Memory B cell (primary cell): ENCODE measurements at regions not wholly inside any gene's neighbourhood (a gene's known extent, or its start where the extent isn't known, plus 50 kb on each side); places are given as distances from the start of the nearest gene placed in this dataset.
A peak's percentile ranks its signal among the peaks of the same experiment; 100 is the strongest.
"Not testable (repeated sequence)": the region's sequence is repeated elsewhere in the genome, so short reads cannot be mapped to it uniquely, and the experiment has no call there.

Experiments
- ATAC-seq: fragments of 150-1000 bp; cut with Tn5 transposase; 2 replicates; pipeline ENCODE4 v1.10.0; 2021; ENCODE audit warnings: low read depth, mild to moderate bottlenecking, moderate library complexity
- DNase-seq, 2 donors: peaks; one replicate each; pipeline ENCODE4 v3.0.0; 2022; ENCODE audit warnings: low spot score in 2 of 2
- H3K27ac Mint-ChIP-seq: one replicate; pipeline ENCODE4 v1.8.0; 2022; ENCODE audit warnings: mild to moderate bottlenecking, moderate library complexity, mixed read lengths
- H3K27me3 Mint-ChIP-seq: one replicate; pipeline ENCODE4 v1.8.0; 2022; ENCODE audit warnings: mixed read lengths
- H3K36me3 Mint-ChIP-seq: one replicate; pipeline ENCODE4 v1.8.0; 2022; ENCODE audit warnings: mild to moderate bottlenecking, mixed read lengths
- H3K4me1 Mint-ChIP-seq: one replicate; pipeline ENCODE4 v1.8.0; 2022; ENCODE audit warnings: mixed read lengths
- H3K4me3 Mint-ChIP-seq: one replicate; pipeline ENCODE4 v1.8.0; 2022; ENCODE audit warnings: mild to moderate bottlenecking, moderate library complexity, mixed read lengths
- H3K9me3 Mint-ChIP-seq: one replicate; pipeline ENCODE4 v1.8.0; 2022; ENCODE audit warnings: mixed read lengths

- H3K27me3 Mint-ChIP-seq, H3K4me1 Mint-ChIP-seq, H3K4me3 Mint-ChIP-seq, H3K36me3 Mint-ChIP-seq, H3K27ac Mint-ChIP-seq, ATAC-seq, H3K9me3 Mint-ChIP-seq, DNase-seq: not testable (repeated sequence)
Observed at GRCh38 chr21:9820579-9820978, 700.8 kb upstream of the TPTE start.

- H3K27me3 Mint-ChIP-seq, ATAC-seq, H3K36me3 Mint-ChIP-seq, H3K27ac Mint-ChIP-seq, H3K4me3 Mint-ChIP-seq, H3K9me3 Mint-ChIP-seq, H3K4me1 Mint-ChIP-seq: not testable (repeated sequence)
- peak in 1 of 2 donors; percentile 9 for DNase-seq
Observed at GRCh38 chr21:9821472-9821871, 699.9 kb upstream of the TPTE start.

GRCh38 chr21:9822093-9822820, 699.1 kb upstream of the TPTE start:
- not testable (repeated sequence) for H3K4me1 Mint-ChIP-seq, H3K36me3 Mint-ChIP-seq, ATAC-seq, H3K4me3 Mint-ChIP-seq, H3K27ac Mint-ChIP-seq, H3K9me3 Mint-ChIP-seq, DNase-seq, H3K27me3 Mint-ChIP-seq

- H3K27ac Mint-ChIP-seq, H3K36me3 Mint-ChIP-seq, H3K9me3 Mint-ChIP-seq, H3K4me1 Mint-ChIP-seq, ATAC-seq, H3K27me3 Mint-ChIP-seq, H3K4me3 Mint-ChIP-seq: not testable (repeated sequence)
- DNase-seq = peak in 1 of 2 donors; percentile 9
Observed at GRCh38 chr21:9823197-9824157, 697.9 kb upstream of the TPTE start.

- not testable (repeated sequence) for H3K4me3 Mint-ChIP-seq, ATAC-seq, H3K4me1 Mint-ChIP-seq, H3K27me3 Mint-ChIP-seq, DNase-seq, H3K36me3 Mint-ChIP-seq, H3K9me3 Mint-ChIP-seq, H3K27ac Mint-ChIP-seq
Observed at GRCh38 chr21:9830801-9831200, 690.6 kb upstream of the TPTE start.

- not testable (repeated sequence) for H3K4me1 Mint-ChIP-seq, H3K4me3 Mint-ChIP-seq, H3K27me3 Mint-ChIP-seq, DNase-seq, H3K9me3 Mint-ChIP-seq, H3K27ac Mint-ChIP-seq, H3K36me3 Mint-ChIP-seq, ATAC-seq
Observed at GRCh38 chr21:9832751-9833150, 688.6 kb upstream of the TPTE start.

- H3K27ac Mint-ChIP-seq, H3K4me3 Mint-ChIP-seq, H3K36me3 Mint-ChIP-seq, H3K4me1 Mint-ChIP-seq, ATAC-seq, H3K9me3 Mint-ChIP-seq, DNase-seq, H3K27me3 Mint-ChIP-seq: not testable (repeated sequence)
Observed at GRCh38 chr21:9836547-9836946, 684.8 kb upstream of the TPTE start.

- not testable (repeated sequence) for H3K36me3 Mint-ChIP-seq, H3K27ac Mint-ChIP-seq, H3K4me1 Mint-ChIP-seq, DNase-seq, H3K4me3 Mint-ChIP-seq, ATAC-seq, H3K27me3 Mint-ChIP-seq, H3K9me3 Mint-ChIP-seq
Observed at GRCh38 chr21:9837001-9837400, 684.4 kb upstream of the TPTE start.

GRCh38 chr21:9837526-9837925, 683.9 kb upstream of the TPTE start:
- not testable (repeated sequence) for ATAC-seq, H3K9me3 Mint-ChIP-seq, DNase-seq

GRCh38 chr21:9837946-9838737, 683.2 kb upstream of the TPTE start:
- Mint-ChIP-seq H3K4me3 (no peak overlapping the region), H3K36me3 (no peaks in the 10 kb centered on the region), H3K27me3 (no peaks in the 10 kb centered on the region), H3K27ac (no peak overlapping the region), H3K9me3 (peaks cover 5% of the 10 kb centered on the region), H3K4me1 (no peaks in the 10 kb centered on the region)
- no peak for ATAC-seq
- DNase-seq = no peak

More at GRCh38 chr21:9837526-9837925, 683.9 kb upstream of the TPTE start:
- H3K27me3 Mint-ChIP-seq, H3K4me1 Mint-ChIP-seq, H3K27ac Mint-ChIP-seq, H3K4me3 Mint-ChIP-seq, H3K36me3 Mint-ChIP-seq: not testable (repeated sequence)

- no peaks in the 10 kb centered on the region for H3K27me3 Mint-ChIP-seq
- DNase-seq (no peak), ATAC-seq (no peak)
- no peaks in the 10 kb centered on the region for H3K36me3 Mint-ChIP-seq
- peaks cover 5% of the 10 kb centered on the region for H3K9me3 Mint-ChIP-seq
- H3K4me3 Mint-ChIP-seq = no peak overlapping the region
- no peak overlapping the region for H3K27ac Mint-ChIP-seq
- H3K4me1 Mint-ChIP-seq = no peaks in the 10 kb centered on the region
Observed at GRCh38 chr21:9838738-9839642, 682.4 kb upstream of the TPTE start.

GRCh38 chr21:9844106-9844505, 677.3 kb upstream of the TPTE start:
- not testable (repeated sequence) for H3K27me3 Mint-ChIP-seq, H3K4me1 Mint-ChIP-seq, H3K4me3 Mint-ChIP-seq, DNase-seq, ATAC-seq, H3K27ac Mint-ChIP-seq, H3K9me3 Mint-ChIP-seq, H3K36me3 Mint-ChIP-seq

GRCh38 chr21:9847511-9847910, 673.9 kb upstream of the TPTE start:
- not testable (repeated sequence) for H3K4me1 Mint-ChIP-seq, DNase-seq, H3K4me3 Mint-ChIP-seq, ATAC-seq, H3K27me3 Mint-ChIP-seq, H3K9me3 Mint-ChIP-seq, H3K36me3 Mint-ChIP-seq, H3K27ac Mint-ChIP-seq
